ENCODE measurements at regions not wholly inside any gene's neighbourhood (a gene's known extent, or its start where the extent isn't known, plus 50 kb on each side); places are given as distances from the start of the nearest gene placed in this dataset.
A peak's percentile ranks its signal among the peaks of the same experiment; 100 is the strongest.

DNA sequence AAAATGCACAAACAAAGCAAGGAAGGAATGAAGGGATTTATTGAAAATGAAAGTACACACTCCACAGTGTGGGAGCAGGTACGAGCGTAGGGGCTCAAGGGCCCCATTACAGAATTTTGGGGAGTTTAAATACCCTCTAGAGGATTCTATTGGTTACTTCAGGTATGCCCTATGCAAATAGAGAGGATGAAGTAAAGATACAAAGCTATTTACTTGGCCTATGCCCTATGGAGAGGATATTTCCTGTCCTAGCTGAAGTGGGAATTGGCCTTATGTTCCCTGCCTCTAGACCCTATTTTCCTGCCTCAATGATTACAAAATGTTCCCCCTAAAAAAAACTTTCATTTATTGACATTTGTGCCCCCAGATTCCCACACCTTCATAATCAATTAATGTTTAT, 59.7 kb upstream of the ASIP start:
- intact Hi-C loops (cut with DNase I): no loop called here
- H3K4me1 ChIP-seq: no peaks in the 10 kb centered on the region
- no peak for DNase-seq (ENCODE audit: low spot score in 2 of 2)
- H3K27me3 ChIP-seq: no peaks in the 10 kb centered on the region
- no peaks in the 10 kb centered on the region for H3K36me3 ChIP-seq
- no peak overlapping the region for H3K4me3 ChIP-seq
- H3K27ac ChIP-seq: no peak overlapping the region
- no peaks in the 10 kb centered on the region for H3K9me3 ChIP-seq
- TF ChIP-seq, protein P1, sequence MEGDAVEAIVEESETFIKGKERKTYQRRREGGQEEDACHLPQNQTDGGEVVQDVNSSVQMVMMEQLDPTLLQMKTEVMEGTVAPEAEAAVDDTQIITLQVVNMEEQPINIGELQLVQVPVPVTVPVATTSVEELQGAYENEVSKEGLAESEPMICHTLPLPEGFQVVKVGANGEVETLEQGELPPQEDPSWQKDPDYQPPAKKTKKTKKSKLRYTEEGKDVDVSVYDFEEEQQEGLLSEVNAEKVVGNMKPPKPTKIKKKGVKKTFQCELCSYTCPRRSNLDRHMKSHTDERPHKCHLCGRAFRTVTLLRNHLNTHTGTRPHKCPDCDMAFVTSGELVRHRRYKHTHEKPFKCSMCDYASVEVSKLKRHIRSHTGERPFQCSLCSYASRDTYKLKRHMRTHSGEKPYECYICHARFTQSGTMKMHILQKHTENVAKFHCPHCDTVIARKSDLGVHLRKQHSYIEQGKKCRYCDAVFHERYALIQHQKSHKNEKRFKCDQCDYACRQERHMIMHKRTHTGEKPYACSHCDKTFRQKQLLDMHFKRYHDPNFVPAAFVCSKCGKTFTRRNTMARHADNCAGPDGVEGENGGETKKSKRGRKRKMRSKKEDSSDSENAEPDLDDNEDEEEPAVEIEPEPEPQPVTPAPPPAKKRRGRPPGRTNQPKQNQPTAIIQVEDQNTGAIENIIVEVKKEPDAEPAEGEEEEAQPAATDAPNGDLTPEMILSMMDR (IDR thresholded peaks at IDR 0.05): no peak

DNA sequence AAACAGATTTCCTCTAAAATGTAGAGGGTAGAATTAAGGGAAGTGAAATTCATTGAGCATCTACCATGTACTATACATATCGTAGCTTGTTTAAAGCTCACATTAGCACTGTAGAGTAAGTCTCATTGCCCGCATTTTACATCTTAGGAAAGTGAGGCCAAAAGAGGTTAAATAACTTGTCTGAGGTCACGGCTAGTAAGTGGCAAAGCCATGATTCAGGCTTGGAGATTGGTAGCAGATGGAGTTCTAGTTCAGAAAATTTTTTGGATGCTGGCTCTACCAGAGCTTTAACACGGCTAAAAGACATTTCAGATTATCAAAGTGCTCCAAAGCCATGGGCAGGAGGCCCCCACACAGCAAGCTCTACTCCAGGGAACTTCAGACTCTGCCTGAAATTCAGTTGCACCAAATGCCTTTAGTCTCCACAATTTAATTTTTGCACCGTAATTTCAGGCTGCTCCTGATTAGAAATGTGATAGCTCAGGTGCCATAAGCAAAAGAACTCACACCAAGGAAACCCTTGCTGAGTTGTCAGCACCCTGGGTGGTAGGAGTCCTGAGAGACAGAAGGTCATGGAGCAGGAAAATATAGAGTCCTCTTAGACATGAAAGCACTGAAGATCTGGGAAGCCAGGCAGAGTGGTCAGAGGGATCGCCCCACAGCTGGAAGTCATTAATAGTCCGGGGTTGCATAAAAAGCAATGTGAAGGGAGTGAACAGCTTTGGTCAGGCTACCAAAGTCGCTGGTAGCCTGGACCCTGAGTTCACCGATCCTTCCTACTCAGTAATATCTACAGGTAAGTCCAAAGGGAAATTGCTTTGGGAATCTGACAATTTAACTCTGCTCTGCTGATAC, 55.2 kb upstream of the ASIP start:
- intact Hi-C loops (cut with DNase I): no loop called here

GRCh38 chr20:34189572-34190163, 51.6 kb upstream of the ASIP start:
- Histone ChIP-seq H3K9me3 (no peaks in the 10 kb centered on the region), H3K36me3 (no peaks in the 10 kb centered on the region), H3K4me3 (no peak overlapping the region), H3K27ac (no peak overlapping the region), H3K4me1 (no peaks in the 10 kb centered on the region), H3K27me3 (no peaks in the 10 kb centered on the region)
- intact Hi-C loops (cut with DNase I): no loop called here
- DNase-seq (ENCODE audit: low spot score in 2 of 2): no peak
- TF ChIP-seq, protein P1 (IDR thresholded peaks at IDR 0.05): no peak

More for the DNA sequence above, 55.2 kb upstream of the ASIP start:
- Histone ChIP-seq H3K9me3 (no peaks in the 10 kb centered on the region), H3K4me3 (no peak overlapping the region), H3K4me1 (no peaks in the 10 kb centered on the region), H3K27me3 (no peaks in the 10 kb centered on the region), H3K27ac (no peak overlapping the region), H3K36me3 (no peaks in the 10 kb centered on the region)
- TF ChIP-seq, protein P1 (IDR thresholded peaks at IDR 0.05): no peak
- DNase-seq (ENCODE audit: low spot score in 2 of 2): no peak

DNA sequence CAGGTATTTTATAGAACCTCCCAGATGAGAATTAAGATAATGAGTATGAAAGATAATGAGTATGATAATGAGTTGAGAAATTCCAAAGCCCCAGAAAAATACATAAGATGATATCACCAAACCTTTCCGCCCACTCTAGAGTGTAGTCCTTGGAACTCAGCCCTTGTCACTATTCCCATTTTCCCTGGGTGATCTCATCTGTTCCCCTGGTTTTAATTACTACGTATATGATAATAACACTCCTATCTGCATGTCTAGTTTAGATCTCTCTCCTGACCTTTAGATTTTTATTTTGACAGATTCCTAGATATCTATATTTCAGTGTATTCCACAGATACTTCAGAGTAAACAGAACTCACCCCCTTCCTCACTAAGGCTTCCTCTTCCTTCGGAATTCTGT, 51.0 kb upstream of the ASIP start:
- intact Hi-C loops (cut with DNase I): no loop called here
- TF ChIP-seq, protein P1 (IDR thresholded peaks at IDR 0.05): no peak

DNA sequence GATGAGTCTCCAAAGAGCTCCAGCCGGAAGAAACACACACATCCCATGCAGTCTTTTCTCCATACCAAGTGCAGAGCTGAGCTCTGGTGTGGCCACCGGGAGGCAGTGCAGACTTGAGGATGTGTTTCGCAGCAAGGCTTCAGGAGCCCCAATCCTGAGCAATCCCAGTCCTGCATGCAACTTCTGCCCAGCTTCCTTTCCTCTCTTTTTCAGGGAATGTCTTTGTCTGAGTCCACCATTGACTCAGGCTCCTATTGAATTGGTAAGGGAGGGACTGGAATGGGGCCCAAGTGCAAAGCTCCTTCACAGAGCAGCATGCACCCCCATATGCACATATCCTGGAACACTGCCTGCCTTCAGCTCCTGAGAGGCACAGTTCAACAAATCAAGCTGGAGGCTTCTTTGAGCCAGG, 50.5 kb upstream of the ASIP start:
- Histone ChIP-seq H3K4me1 (no peaks in the 10 kb centered on the region), H3K27me3 (no peaks in the 10 kb centered on the region), H3K9me3 (no peaks in the 10 kb centered on the region), H3K27ac (no peak overlapping the region), H3K36me3 (no peaks in the 10 kb centered on the region), H3K4me3 (no peak overlapping the region)
- intact Hi-C loops (cut with DNase I): no loop called here
- DNase-seq (ENCODE audit: low spot score in 2 of 2): peak in 1 of 2 donors; percentile 67
- TF ChIP-seq, protein P1 (IDR thresholded peaks at IDR 0.05): peak; percentile 45 to 73 (median 46)

More for the DNA sequence above, 51.0 kb upstream of the ASIP start:
- H3K27ac ChIP-seq: no peak overlapping the region
- H3K9me3 ChIP-seq: no peaks in the 10 kb centered on the region
- H3K4me3 ChIP-seq: no peak overlapping the region
- H3K4me1 ChIP-seq: no peaks in the 10 kb centered on the region
- no peaks in the 10 kb centered on the region for H3K27me3 ChIP-seq
- no peaks in the 10 kb centered on the region for H3K36me3 ChIP-seq
- no peak for DNase-seq (ENCODE audit: low spot score in 2 of 2)
